ENCODE measurements at regions not wholly inside any gene's neighbourhood (a gene's known extent, or its start where the extent isn't known, plus 50 kb on each side); places are given as distances from the start of the nearest gene placed in this dataset.

DNA sequence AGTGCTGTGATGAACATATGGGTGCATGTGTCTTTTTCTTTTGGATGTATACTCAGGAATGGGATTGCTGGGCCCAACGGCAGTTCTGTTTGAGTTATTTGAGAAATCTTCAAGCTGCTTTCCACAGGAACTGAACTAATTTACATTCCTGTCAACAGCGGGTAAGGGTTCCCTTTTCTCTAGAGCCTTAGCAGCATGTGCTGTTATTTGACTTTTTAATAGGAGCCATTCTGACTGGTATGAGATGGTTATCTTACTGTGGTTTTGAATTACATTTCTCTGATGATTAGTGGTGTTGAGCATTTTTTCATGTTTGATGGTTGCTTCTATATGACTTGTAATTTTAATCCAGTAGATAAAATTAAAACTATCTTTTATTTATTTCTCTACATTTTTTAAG lies 1168.6 kb upstream of the ALCAM start:
- no peak for TF ChIP-seq POLR2A (IDR thresholded peaks at IDR 0.05)
- TF ChIP-seq, protein P1, sequence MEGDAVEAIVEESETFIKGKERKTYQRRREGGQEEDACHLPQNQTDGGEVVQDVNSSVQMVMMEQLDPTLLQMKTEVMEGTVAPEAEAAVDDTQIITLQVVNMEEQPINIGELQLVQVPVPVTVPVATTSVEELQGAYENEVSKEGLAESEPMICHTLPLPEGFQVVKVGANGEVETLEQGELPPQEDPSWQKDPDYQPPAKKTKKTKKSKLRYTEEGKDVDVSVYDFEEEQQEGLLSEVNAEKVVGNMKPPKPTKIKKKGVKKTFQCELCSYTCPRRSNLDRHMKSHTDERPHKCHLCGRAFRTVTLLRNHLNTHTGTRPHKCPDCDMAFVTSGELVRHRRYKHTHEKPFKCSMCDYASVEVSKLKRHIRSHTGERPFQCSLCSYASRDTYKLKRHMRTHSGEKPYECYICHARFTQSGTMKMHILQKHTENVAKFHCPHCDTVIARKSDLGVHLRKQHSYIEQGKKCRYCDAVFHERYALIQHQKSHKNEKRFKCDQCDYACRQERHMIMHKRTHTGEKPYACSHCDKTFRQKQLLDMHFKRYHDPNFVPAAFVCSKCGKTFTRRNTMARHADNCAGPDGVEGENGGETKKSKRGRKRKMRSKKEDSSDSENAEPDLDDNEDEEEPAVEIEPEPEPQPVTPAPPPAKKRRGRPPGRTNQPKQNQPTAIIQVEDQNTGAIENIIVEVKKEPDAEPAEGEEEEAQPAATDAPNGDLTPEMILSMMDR (IDR thresholded peaks at IDR 0.05), result no peak
